HG03439 (cell line): ENCODE measurements at regions not wholly inside any gene's neighbourhood (a gene's known extent, or its start where the extent isn't known, plus 50 kb on each side); places are given as distances from the start of the nearest gene placed in this dataset.

Source experiments
- ATAC-seq: cut with Tn5 transposase; IDR thresholded peaks from one replicate; pipeline ENCODE4 v1.9.1; 2021; ENCODE audit warnings: mild to moderate bottlenecking, moderate library complexity; ENCODE audit not compliant: unreplicated experiment

DNA sequence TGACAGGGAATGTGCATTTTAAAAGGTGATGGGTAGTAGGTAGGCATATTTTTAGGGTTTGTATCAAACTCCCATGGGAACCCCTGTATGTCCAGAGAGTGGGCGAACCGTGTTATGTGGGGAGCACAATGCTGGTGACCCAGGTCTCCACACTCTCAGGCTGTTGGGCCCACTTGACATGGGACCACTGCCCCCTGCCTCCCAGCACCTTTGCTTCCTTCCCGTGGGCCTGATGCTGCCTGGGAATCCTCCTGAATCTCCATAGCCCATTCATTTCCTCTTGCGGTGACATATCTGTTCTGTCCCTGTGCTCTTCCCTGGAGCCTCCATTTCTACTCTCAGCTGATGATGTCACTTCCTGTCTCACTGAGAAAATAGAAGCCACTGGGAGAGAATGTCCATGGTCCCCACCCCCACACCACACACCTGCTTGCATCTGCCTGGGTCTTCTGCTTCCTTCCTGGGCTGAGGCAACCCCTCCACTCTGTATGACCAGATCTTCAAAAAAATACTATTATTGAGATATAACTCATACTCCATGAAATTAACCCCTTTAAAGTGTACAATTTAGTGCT is 55.8 kb upstream of the THY1 start:
- ATAC-seq, result no peak

DNA sequence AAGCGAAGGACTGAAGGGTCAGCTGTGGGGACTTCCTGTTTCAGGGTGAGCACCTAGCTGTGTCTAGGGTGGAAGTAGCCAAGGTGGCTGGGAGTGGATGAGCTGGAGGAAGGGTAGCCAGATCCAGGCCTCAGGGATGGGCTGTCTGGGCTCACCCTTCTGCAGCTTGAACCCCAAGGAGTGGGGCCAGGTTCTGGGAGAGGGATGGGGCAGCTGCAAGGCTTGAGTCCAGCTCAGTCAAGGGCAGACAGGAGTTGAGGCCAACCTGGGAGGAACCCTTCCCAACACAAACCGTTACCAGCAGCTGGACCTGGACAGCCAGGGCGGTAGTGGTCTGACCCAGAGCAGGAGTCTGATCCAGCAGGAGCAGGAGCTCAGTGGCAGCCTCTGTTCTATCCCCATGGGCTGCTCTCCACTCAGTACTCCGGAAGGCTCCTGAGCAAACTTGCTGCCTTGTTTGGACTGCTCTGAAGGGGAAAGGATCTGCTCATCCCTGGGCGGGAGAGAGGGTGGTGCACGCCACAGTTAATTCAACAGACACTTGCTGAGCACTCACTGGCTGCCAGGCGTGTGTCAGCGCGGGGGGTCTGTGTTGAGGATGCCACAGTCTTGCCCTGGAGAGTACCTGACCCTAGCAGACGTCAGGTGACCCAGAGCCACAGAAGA is 53.8 kb upstream of the THY1 start:
- ATAC-seq, result no peak

DNA sequence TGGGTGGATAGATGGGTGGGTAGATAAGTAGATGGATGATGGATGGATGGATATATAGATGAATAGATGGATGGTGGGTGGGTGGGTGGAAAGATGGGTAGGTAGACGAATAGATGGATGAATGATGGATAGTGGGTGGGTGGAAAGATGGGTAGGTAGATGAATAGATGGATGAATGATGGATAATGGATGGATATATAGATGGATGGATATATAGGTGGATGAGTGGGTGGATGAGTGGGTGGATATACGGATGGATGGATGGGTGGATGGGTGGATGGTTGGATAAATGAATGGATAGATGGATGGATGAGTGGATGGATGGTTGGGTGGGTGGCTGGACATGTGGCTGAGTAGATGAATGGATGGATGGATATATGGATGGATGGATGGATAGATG is 53.1 kb upstream of the THY1 start:
- ATAC-seq, result no peak

- no peak for ATAC-seq
These were observed 52.0 kb upstream of the THY1 start for GRCh38 chr11:119474682-119475596.

GRCh38 chr11:119473901-119474681 is 51.1 kb upstream of the THY1 start:
- no peak for ATAC-seq

- no peak for ATAC-seq
These were observed 50.3 kb upstream of the THY1 start for GRCh38 chr11:119473226-119473625.

DNA sequence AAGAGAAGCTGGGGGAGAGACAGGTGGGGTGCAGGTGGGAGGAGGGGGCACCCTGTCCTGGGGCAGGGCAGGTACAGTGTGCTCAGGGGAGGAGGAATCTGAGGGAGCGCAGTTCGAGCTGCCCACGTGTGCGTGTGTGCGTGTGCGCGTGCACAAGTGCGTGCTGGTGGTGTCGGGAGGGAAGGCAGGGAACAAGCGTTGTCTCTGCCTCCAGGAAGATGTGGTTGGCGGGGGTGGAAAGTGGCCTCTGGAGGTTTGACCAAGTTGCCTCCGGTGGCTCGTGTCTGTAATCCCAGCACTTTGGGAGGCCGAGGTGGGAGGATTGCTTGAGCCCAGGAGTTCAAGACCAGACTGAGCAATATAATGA is 49.9 kb upstream of the THY1 start:
- ATAC-seq, result no peak
